Urinary bladder (tissue), 3 donors: ENCODE measurements at regions not wholly inside any gene's neighbourhood (a gene's known extent, or its start where the extent isn't known, plus 50 kb on each side); places are given as distances from the start of the nearest gene placed in this dataset.

Experiments
- DNase-seq: peaks from one replicate; pipeline ENCODE4 v3.0.0-alpha.2; 2015; ENCODE audit errors: extremely low spot score
- H3K27ac ChIP-seq: one replicate; pipeline ENCODE4 v1.5.1; 2013; ENCODE audit warnings: low read depth, mild to moderate bottlenecking, moderate library complexity
- H3K36me3 ChIP-seq: one replicate; pipeline ENCODE4 v1.6.1; 2013; ENCODE audit warnings: mild to moderate bottlenecking, moderate library complexity; ENCODE audit not compliant: insufficient read depth
- H3K4me1 ChIP-seq: one replicate; pipeline ENCODE4 v1.6.1; 2013; ENCODE audit warnings: mild to moderate bottlenecking, moderate library complexity; ENCODE audit not compliant: insufficient read depth
- H3K4me3 ChIP-seq: one replicate; pipeline ENCODE4 v1.5.1; 2013; ENCODE audit warnings: low read depth, low read length
- WGBS: extraction: QIAGEN DNeasy Blood & Tissue Kit; methylation state at CpG from one replicate; pipeline ENCODE4 v1.1.7; 2013; 5-methylcytosine and 5-hydroxymethylcytosine counted together
- donor health status: healthy with polysubstance abuse.
- donor health status: healthy.

DNA sequence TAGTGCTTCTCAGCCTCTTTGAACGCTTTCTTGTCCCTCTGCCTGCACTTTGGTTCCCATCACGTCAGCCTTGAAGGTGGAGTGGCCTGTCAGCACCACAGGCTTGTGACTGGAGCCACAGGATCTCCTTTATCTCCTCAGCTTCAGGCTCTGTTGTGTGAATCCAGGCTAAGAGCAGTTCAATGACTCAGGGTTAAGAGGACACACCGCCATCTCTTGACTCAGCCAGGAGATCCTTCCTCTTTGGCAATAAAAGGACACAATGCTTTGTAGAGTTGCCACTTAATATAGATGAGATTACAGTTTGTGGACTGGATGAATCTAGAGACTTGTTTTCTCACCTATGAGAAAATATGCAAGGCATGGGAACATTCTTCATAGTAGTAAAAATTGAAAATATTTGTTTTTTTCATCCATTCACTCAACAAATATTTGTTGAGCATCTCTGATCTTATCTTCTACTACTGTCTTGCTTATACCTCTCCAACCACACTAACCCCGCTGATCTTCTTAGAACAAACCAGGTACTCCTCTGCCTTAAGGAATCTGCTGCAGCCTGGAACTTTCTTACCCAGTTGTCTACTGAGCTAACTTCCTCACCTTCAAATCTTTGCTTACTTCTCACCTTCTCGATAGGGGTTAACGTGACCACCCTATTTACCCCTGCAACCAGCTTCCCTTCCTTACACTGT lies 62.3 kb downstream of the UCHL1 start:
- no peak for DNase-seq
- H3K4me3 ChIP-seq = no peak overlapping the region
- no peak overlapping the region for H3K27ac ChIP-seq
- no peaks in the 10 kb centered on the region for H3K4me1 ChIP-seq
- 72% methylated on average over 6 of the region's 6 CpGs for WGBS
- H3K36me3 ChIP-seq = peaks cover 2% of the 10 kb centered on the region

DNA sequence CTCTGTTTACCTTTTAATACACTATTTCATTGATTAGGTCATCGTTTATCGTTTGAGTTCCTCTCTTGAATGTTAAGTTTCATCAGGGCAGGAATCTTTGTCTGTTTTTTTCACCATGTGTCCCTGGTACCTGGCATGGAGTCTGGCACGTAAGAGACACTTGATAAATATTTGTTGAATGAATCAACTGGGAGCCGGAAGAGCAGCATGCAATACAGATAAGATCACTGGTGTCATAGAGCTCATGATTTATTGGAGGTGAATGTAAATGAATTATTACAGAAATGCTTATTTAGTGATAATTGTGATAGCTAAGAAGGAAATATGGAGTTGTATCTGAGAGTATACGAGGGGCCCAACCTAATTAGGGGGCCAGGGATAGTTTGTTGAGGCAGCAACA lies 62.8 kb downstream of the UCHL1 start:
- DNase-seq = no peak
- no peak overlapping the region for H3K4me3 ChIP-seq
- H3K36me3 ChIP-seq = peaks cover 2% of the 10 kb centered on the region
- no peak overlapping the region for H3K27ac ChIP-seq
- H3K4me1 ChIP-seq = no peaks in the 10 kb centered on the region
- WGBS = 59% methylated on average over 5 of the region's 5 CpGs

DNA sequence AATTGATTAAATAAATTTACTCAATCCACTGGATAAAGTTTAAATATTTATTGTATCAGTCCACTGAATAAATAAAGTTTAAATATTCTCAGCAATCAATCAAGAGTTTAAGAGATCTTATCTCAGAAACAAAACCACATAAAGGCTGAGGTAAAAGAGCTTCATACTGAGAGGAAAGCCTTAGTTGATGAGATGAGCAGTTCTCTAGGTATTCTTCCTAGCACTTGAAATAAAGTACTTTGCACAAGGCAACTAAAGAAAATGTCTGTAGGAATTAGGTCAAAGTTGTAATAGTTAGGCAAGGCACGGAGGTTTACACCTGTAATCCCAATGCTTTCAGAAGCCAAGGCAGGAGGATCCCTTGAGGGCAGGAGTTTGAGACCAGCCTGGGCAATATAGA lies 63.5 kb downstream of the UCHL1 start:
- Histone ChIP-seq H3K36me3 (peaks cover 2% of the 10 kb centered on the region), H3K27ac (no peak overlapping the region), H3K4me3 (no peak overlapping the region), H3K4me1 (no peaks in the 10 kb centered on the region)
- 81% methylated on average over 1 of the region's 1 CpG for WGBS
- no peak for DNase-seq

DNA sequence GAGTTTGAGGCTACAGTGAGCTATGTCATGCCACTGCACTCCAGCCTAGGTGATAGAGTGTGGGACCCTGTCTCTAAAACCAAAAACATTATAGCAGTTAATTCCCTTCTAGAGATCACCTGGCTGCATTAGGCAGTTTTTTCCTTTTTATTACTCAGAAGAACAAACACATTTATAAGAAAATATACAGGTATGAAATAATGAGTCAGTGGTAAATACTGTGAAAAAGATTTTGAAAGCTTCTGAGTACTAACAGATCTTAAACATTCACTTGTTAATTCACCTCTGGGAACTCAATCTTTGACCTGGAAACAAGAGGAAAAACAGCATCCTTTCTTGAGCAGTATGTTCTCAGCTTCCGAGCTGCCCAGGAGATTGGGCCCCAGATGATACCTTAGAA lies 64.1 kb downstream of the UCHL1 start:
- H3K27ac ChIP-seq = no peak overlapping the region
- 0% methylated on average over 1 of the region's 1 CpG for WGBS
- H3K36me3 ChIP-seq = peaks cover 2% of the 10 kb centered on the region
- H3K4me1 ChIP-seq = no peaks in the 10 kb centered on the region
- no peak for DNase-seq
- H3K4me3 ChIP-seq = no peak overlapping the region

DNA sequence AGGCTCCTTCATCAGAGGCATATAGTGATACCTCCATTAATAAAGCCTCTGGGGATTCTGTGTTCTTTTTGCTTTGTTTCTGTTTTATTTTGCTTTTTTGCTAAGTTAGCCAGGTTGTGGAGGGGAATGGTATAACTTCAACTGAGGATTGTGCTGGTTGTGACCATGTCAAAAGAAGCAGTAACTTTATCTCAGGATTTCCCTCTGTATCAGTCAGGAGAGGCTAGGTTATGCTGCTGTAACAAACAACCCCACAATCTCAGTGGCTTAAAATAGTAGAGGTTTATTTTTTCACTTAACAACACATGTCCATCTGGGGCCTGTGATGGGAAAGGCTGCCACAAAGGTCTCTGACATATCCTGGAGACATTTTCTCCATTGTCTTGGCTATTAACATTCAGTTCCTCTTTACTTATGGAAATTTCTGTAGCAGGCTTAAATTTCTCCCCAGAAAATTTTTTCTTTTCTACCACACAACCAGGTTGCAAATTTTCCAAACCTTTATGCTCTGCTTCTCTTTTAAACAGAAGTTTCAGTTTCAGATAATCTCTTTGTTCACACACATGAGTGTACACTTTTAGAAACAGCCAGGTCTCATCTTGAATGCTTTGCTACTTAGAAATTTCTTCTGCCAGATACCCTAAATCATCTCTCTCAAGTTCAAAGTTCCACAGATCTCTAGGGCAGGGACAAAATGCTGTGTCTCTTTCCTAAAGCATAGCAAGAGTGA lies 64.7 kb downstream of the UCHL1 start:
- H3K36me3 ChIP-seq = peaks cover 2% of the 10 kb centered on the region
- H3K4me1 ChIP-seq = no peaks in the 10 kb centered on the region
- no peak for DNase-seq
- no peak overlapping the region for H3K4me3 ChIP-seq
- H3K27ac ChIP-seq = no peak overlapping the region

DNA sequence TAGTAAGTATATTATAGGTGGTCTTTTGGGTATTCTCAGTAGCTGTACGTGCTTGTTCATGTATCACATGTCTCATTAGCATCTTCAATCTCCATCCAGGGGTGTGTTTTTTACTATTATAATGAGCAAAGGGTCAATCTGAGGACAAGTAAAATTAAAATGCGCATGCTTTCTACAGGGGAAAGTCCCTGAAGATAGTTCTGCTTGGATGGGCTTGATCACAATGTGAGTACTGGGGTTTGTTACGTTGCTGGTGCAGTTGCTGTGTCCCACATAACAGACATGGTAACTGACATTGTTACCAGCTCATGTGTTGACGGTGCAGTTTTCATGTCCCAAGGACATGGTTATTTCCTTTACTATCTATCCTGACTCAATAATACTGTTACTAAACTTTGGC lies 65.9 kb downstream of the UCHL1 start:
- no peak overlapping the region for H3K27ac ChIP-seq
- DNase-seq = no peak
- peaks cover 2% of the 10 kb centered on the region for H3K36me3 ChIP-seq
- 97% methylated on average over 4 of the region's 4 CpGs for WGBS
- no peaks in the 10 kb centered on the region for H3K4me1 ChIP-seq
- H3K4me3 ChIP-seq = no peak overlapping the region

DNA sequence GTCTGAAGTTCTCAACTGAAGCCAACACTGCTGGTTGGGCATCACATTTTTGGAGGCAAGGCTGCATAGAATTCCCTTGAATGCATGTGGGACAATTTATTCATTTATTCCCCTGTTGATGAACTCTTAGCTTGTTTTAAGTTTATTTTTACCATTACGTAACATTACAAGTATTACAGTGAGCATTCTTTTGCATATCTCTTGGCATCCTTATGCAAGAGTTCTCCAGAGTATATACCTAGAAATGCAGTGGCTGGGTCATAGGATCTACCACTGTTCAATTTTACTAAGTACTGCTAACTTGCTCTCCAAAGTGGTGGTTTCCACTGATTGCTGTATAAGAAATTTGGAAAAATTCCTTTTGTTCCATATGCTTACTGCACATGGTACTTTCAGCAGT lies 66.5 kb downstream of the UCHL1 start:
- no peak overlapping the region for H3K27ac ChIP-seq
- no peaks in the 10 kb centered on the region for H3K4me1 ChIP-seq
- WGBS = 83% methylated on average over 1 of the region's 1 CpG
- peaks cover 2% of the 10 kb centered on the region for H3K36me3 ChIP-seq
- H3K4me3 ChIP-seq = no peak overlapping the region
- DNase-seq = no peak

DNA sequence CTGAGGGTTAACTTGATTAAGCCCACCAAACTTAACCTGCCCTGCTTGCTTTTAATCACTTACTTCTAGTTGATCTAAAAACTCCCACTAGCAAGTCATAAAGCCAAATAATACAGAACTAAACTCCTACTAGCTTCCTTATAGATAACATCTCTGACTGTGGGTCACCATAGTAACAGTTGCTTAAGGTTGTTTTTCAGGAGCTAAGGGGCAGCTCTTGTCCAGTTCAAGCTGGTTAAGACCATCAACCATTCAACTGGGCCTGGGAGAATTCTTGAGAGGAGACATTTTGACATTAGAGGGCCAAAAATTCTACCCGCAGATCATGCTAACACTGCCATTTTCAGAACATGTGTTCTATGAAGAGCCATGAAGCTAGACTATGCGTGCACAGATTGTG lies 67.0 kb downstream of the UCHL1 start:
- Histone ChIP-seq H3K36me3 (peaks cover 2% of the 10 kb centered on the region), H3K4me3 (no peak overlapping the region), H3K27ac (no peak overlapping the region), H3K4me1 (no peaks in the 10 kb centered on the region)
- WGBS = 96% methylated on average over 2 of the region's 2 CpGs
- DNase-seq = no peak

DNA sequence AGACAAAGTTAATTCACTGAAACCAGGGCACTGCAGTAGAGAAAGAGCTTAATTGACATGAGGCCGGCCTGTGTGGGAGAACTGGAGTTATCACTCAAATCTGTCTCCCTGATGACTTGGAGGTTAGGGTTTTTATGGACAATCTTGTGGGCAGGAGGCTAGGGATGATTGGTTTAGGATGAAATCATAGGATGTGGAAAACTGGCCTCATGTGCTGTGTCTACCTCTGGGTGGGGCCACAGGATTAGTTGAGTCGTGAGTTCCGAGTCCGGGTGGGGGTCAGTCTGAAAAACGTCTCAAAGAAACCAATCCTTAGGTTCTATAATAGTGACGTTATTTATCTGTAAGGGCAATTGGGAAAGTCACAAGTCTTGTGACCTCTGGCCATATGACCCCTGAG lies 68.1 kb downstream of the UCHL1 start:
- no peak for DNase-seq
- Histone ChIP-seq H3K27ac (no peak overlapping the region), H3K4me1 (no peaks in the 10 kb centered on the region), H3K4me3 (no peak overlapping the region), H3K36me3 (peaks cover 2% of the 10 kb centered on the region)
- 83% methylated on average over 6 of the region's 6 CpGs for WGBS

DNA sequence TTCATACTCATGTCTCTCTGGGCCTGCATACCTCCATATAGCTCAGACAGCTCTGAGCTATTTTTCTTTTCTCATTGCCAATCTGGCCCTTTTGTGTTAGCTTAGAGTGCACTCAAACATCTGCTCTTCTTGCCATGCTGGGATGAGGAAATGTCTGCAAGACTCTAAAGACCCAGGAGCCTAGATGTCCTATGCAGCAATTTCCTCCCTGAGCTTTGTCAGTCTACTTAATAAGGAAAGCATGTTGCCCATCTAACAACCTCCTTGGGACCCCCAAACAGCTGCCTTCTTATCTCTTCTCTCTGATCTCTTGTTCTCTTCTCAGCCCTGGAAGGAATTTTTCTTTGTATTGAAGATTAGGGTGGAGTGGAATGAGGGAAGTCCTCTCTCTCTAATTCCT lies 69.2 kb downstream of the UCHL1 start:
- Histone ChIP-seq H3K36me3 (peaks cover 2% of the 10 kb centered on the region), H3K4me3 (no peak overlapping the region), H3K4me1 (no peaks in the 10 kb centered on the region), H3K27ac (no peak overlapping the region)
- DNase-seq = no peak

DNA sequence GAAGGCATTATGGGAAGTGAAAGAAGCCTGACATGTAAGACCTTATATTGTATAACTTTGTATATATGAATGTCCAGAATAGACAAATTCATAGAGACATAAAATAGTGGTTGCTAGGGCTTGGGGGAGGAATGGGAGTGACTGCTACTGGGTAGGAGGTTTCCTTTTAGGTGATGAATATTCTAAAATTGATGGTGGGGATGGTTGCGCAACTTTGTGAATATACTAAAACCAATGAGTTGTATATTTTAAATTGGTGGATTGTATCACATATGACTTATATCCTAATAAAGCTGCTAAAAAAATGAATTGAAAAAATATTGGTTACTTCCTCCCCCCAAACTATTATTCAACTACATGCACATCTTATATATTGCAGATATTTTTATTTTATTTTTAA lies 70.0 kb downstream of the UCHL1 start:
- no peaks in the 10 kb centered on the region for H3K4me1 ChIP-seq
- H3K36me3 ChIP-seq = peaks cover 2% of the 10 kb centered on the region
- no peak for DNase-seq
- H3K27ac ChIP-seq = no peak overlapping the region
- H3K4me3 ChIP-seq = no peak overlapping the region
- WGBS = 100% methylated on average over 1 of the region's 1 CpG

DNA sequence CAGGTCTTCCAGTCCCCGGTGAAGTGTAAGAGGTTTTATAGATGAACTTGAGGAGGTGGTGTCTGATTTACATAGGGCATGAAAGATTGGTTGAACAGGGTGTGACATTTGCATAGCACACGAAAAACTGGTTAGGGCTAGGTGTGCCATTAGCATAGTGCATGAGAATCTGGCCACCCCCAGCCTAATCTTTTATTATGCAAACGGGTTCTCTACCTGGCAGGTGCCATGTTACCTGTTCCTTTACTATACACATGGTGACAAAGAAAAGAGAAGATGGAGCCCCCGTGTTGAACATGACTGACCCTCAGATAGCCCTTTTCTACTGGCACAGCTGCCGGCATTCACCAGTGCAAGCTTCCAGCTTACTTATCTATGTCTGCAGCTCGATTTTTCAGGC lies 71.0 kb downstream of the UCHL1 start:
- 69% methylated on average over 6 of the region's 6 CpGs for WGBS
- H3K27ac ChIP-seq = no peak overlapping the region
- DNase-seq = no peak
- H3K36me3 ChIP-seq = no peaks in the 10 kb centered on the region
- H3K4me1 ChIP-seq = no peaks in the 10 kb centered on the region
- no peak overlapping the region for H3K4me3 ChIP-seq

DNA sequence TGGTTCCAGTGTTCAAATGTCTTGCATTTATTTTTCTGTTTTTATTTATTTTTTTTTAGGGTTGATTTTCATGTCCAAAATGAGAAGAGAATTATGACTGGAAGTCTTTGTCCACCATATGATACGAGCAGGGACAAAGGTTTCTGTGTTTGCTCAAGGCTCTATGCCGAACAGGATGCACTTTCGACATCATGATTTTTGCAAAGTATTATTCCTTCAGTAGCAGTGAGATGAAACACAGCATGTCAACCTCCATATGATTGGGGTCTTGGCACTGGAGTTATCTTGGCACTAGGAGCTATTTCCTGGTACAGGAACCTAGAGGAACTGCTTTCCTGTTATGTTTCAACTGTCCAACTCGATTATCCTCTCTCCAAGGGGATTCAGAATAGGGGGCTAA lies 72.6 kb downstream of the UCHL1 start:
- no peak for DNase-seq
- Histone ChIP-seq H3K36me3 (no peaks in the 10 kb centered on the region), H3K4me3 (no peak overlapping the region), H3K27ac (no peak overlapping the region), H3K4me1 (no peaks in the 10 kb centered on the region)
- 84% methylated on average over 4 of the region's 4 CpGs for WGBS

DNA sequence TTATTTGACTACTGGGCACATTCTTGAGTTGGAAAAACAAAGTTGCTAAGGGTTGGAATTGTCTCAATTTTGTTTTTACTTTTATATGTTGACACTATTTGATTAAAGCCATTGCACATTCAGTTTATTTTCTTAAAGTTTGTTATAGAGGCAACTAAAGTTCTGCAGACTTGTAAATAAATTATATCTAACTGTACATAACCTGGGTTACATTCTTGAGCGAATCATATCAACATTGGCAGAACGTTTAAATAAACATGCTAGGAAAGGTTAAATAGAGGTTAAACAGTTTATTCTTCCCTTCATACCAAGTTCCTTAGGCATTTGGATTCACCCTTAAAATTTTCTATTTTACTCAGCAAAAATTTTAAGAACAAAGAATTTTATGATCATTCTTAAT lies 74.5 kb downstream of the UCHL1 start:
- H3K4me3 ChIP-seq = no peak overlapping the region
- 6% methylated on average over 2 of the region's 2 CpGs for WGBS
- H3K36me3 ChIP-seq = no peaks in the 10 kb centered on the region
- H3K27ac ChIP-seq = no peak overlapping the region
- no peaks in the 10 kb centered on the region for H3K4me1 ChIP-seq
- no peak for DNase-seq
